ENCODE measurements at regions not wholly inside any gene's neighbourhood (a gene's known extent, or its start where the extent isn't known, plus 50 kb on each side); places are given as distances from the start of the nearest gene placed in this dataset.
"Not testable (repeated sequence)": the region's sequence is repeated elsewhere in the genome, so short reads cannot be mapped to it uniquely, and the experiment has no call there.

DNA sequence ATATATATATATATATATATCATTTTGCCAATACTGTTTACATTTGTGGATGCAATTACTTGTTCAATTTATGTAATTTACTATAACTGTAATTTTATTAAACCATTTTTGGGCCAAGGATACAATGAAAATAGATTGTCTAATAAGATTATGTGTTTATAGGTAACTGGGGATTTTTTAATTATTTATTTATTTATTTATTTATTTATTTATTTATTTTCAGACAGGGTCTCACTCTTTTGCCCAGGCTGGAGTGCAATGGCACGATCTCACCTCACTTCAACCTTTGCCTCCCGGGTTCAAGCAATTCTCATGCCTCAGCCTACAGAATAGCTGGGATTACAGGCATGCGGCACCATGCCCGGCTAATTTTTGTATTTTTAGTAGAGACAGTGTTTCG is 92.0 kb upstream of the SYT4 start:
- not testable (repeated sequence) for TF ChIP-seq EZH2 (IDR thresholded peaks at IDR 0.05; ENCODE audit: borderline replicate concordance, low read depth, low read length, poor library complexity, severe bottlenecking)
- TF ChIP-seq, protein P1, sequence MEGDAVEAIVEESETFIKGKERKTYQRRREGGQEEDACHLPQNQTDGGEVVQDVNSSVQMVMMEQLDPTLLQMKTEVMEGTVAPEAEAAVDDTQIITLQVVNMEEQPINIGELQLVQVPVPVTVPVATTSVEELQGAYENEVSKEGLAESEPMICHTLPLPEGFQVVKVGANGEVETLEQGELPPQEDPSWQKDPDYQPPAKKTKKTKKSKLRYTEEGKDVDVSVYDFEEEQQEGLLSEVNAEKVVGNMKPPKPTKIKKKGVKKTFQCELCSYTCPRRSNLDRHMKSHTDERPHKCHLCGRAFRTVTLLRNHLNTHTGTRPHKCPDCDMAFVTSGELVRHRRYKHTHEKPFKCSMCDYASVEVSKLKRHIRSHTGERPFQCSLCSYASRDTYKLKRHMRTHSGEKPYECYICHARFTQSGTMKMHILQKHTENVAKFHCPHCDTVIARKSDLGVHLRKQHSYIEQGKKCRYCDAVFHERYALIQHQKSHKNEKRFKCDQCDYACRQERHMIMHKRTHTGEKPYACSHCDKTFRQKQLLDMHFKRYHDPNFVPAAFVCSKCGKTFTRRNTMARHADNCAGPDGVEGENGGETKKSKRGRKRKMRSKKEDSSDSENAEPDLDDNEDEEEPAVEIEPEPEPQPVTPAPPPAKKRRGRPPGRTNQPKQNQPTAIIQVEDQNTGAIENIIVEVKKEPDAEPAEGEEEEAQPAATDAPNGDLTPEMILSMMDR (conservative IDR thresholded peaks at IDR 0.05; ENCODE audit: low read depth, low read length) = not testable (repeated sequence)

Measured in A673 (cell line).